ENCODE measurements at regions not wholly inside any gene's neighbourhood (a gene's known extent, or its start where the extent isn't known, plus 50 kb on each side); places are given as distances from the start of the nearest gene placed in this dataset.

DNA sequence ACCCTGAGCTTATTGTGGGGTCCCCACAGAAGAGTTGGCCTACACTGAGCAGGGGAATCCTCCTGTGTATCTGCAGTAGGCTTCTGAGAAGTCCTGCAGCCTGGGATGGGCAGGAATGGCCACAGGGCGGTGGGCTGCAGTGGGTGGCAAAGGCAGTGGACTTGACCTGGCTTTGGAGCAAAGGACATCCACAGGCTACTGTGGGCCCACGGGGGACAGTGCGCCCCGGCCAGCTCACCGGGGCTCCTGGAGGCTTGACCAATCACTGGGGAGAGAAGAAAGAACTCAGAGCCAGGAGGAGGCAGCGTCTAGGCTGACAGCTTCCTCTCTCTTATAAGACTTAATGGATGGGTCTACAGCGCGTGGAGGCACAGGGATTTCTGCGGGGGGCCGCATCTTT, 488.8 kb upstream of the MGMT start:
- Mint-ChIP-seq H3K27ac (no peak overlapping the region), H3K27me3 (ENCODE audit: insufficient read depth) (no peaks in the 10 kb centered on the region), H3K4me1 (ENCODE audit: low read depth) (no peaks in the 10 kb centered on the region), H3K9me3 (peaks cover 61% of the 10 kb centered on the region), H3K4me3 (no peak overlapping the region), H3K36me3 (ENCODE audit: low read depth) (peaks cover under 1% of the 10 kb centered on the region; the same call in 1 of the 2 replicates)
- TF ChIP-seq CTCF (IDR thresholded peaks at IDR 0.05) = no peak
- no peak for DNase-seq

DNA sequence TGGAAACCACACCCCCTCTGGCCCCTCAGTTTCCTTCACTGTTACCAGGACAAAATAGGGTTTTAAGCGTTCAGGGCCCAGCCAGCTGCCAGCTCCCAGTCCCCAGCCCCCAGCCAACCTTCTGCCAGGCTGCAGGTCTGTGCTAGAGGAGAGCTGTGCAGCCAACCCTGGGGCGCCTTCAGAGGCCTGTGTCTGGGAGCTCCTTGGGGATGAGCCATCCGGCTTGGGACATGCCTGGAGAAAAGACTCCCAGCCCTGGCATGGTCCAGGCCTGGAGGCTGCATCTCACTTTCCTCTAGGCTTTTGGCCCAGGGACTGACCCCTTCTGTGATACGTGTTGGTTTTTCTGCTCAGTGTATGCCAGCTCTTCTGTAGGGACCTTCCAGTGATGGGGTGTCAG, 487.6 kb upstream of the MGMT start:
- H3K36me3 Mint-ChIP-seq (ENCODE audit: low read depth) = no peaks in the 10 kb centered on the region
- peaks cover 60% of the 10 kb centered on the region for H3K9me3 Mint-ChIP-seq
- no peak for TF ChIP-seq CTCF (IDR thresholded peaks at IDR 0.05)
- H3K4me1 Mint-ChIP-seq (ENCODE audit: low read depth) = no peaks in the 10 kb centered on the region
- H3K4me3 Mint-ChIP-seq = no peak overlapping the region
- H3K27ac Mint-ChIP-seq = no peak overlapping the region
- H3K27me3 Mint-ChIP-seq (ENCODE audit: insufficient read depth) = no peaks in the 10 kb centered on the region
- no peak for DNase-seq

GRCh38 chr10:128981251-128981650, 485.8 kb upstream of the MGMT start:
- H3K4me3 Mint-ChIP-seq = no peak overlapping the region
- H3K27me3 Mint-ChIP-seq (ENCODE audit: insufficient read depth) = no peaks in the 10 kb centered on the region
- no peaks in the 10 kb centered on the region for H3K4me1 Mint-ChIP-seq (ENCODE audit: low read depth)
- peaks cover 59% of the 10 kb centered on the region for H3K9me3 Mint-ChIP-seq
- H3K36me3 Mint-ChIP-seq (ENCODE audit: low read depth) = no peaks in the 10 kb centered on the region
- no peak for DNase-seq
- TF ChIP-seq CTCF (IDR thresholded peaks at IDR 0.05) = no peak
- no peak overlapping the region for H3K27ac Mint-ChIP-seq

DNA sequence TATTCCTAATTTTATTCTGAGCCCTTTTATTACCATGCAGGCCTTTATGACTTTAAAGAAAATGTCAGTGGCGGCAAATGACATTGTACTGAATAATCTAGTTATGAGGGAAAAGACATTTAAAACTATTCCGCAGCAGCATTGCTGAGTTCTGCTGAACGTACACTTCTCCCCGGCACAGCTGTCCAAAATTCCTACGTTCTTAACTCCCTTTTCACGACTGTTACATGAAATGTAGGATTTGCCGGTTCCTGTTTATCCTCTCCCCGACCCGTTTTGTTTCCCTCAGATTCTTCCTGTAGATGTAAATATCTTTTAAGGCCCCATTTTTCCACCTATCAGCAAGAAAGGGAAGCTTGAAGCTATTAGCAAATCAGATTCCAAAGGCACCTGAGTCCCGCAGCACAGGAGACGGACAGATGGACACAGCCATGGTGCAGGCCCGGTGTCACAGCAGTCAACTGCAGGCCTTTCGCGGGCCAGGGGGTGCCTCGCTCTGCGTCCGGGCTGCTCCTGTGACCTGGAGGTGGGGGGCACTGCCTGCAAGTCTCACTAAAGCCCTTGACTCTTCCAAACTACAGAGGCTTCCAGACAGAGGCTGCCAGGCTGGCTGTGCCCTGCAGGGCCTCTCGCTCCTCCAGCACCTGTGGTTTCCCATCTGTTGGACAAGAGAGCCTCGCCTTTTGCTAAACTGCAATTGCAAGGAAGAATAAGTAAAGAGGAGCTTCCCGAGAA, 485.0 kb upstream of the MGMT start:
- Mint-ChIP-seq H3K27ac (no peak overlapping the region), H3K27me3 (ENCODE audit: insufficient read depth) (no peaks in the 10 kb centered on the region), H3K36me3 (ENCODE audit: low read depth) (no peaks in the 10 kb centered on the region), H3K4me1 (ENCODE audit: low read depth) (no peaks in the 10 kb centered on the region), H3K4me3 (no peak overlapping the region), H3K9me3 (peaks cover 58% of the 10 kb centered on the region)
- DNase-seq = no peak
- no peak for TF ChIP-seq CTCF (IDR thresholded peaks at IDR 0.05)

DNA sequence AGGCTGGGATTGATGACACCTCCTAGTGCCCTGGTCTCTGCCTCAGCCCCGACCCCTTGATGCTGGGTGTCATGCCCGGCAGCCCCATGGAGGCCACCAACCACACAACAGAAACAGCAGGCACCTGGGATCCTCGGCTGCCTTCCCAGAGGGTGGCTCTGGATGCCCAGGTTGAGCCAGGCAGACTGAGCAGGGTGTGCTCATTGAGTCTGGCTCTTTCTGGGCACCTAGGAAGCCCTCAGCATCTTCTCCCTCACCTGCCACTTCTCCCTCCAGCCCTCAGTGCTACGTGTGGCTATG, 484.5 kb upstream of the MGMT start:
- TF ChIP-seq CTCF (IDR thresholded peaks at IDR 0.05) = no peak
- Mint-ChIP-seq H3K4me1 (ENCODE audit: low read depth) (no peaks in the 10 kb centered on the region), H3K27ac (no peak overlapping the region), H3K27me3 (ENCODE audit: insufficient read depth) (no peaks in the 10 kb centered on the region), H3K9me3 (peaks cover 58% of the 10 kb centered on the region), H3K36me3 (ENCODE audit: low read depth) (no peaks in the 10 kb centered on the region), H3K4me3 (no peak overlapping the region)
- DNase-seq = no peak

DNA sequence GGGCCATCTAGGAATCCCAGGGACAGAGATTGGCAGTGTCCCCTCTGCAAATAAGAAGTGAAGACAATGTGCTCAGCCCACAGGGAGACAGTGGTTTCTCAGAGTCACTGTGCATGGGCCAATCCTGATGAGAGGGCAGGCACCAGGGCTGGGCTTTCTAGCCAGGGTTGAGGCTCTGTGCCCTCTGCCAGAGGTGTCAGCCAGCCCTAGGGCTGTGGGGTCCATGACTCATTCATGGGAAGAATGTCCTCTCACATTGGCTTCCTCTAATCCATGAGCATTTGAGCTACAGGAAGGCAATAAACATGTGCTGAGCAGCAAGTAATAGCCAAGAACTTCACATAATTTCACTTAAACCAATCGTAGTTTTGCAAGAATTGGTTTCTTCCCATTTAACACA, 482.0 kb upstream of the MGMT start:
- H3K36me3 Mint-ChIP-seq (ENCODE audit: low read depth) = no peaks in the 10 kb centered on the region
- H3K27ac Mint-ChIP-seq = no peak overlapping the region
- peaks cover 50% of the 10 kb centered on the region for H3K9me3 Mint-ChIP-seq
- no peaks in the 10 kb centered on the region for H3K4me1 Mint-ChIP-seq (ENCODE audit: low read depth)
- H3K27me3 Mint-ChIP-seq (ENCODE audit: insufficient read depth) = no peaks in the 10 kb centered on the region
- H3K4me3 Mint-ChIP-seq = no peak overlapping the region
- no peak for DNase-seq
- no peak for TF ChIP-seq CTCF (IDR thresholded peaks at IDR 0.05)

All from HFFc6 (cell line).